ENCODE measurements at regions not wholly inside any gene's neighbourhood (a gene's known extent, or its start where the extent isn't known, plus 50 kb on each side); places are given as distances from the start of the nearest gene placed in this dataset.

GRCh38 chr5:28286566-28286965 lies 1248.2 kb upstream of the CDH9 start:
- no peak overlapping the region for H3K4ac ChIP-seq (ENCODE audit: low read depth, low read length)
- no peak overlapping the region for H2AFZ ChIP-seq (ENCODE audit: low read length)
- no peak overlapping the region for H2BK120ac ChIP-seq (ENCODE audit: low read depth, low read length, poor library complexity, severe bottlenecking)
- Mint-ChIP-seq H3K27me3 (ENCODE audit: low read depth) (no peaks in the 10 kb centered on the region), H3K9me3 (no peaks in the 10 kb centered on the region), H3K4me3 (no peak overlapping the region), H3K27ac (no peak overlapping the region), H3K36me3 (ENCODE audit: insufficient read depth in 1 of 3, low read depth in 3 of 3) (no peaks in the 10 kb centered on the region), H3K4me1 (0 out of 4 replicates have a peak, but pooled peaks cover 0 to 3% of the 10 kb centered on the region in 2 experiments)
- H2BK15ac ChIP-seq (ENCODE audit: low read depth, low read length) = no peak overlapping the region
- H3T11ph ChIP-seq (ENCODE audit: low read length) = no peak overlapping the region
- no peaks in the 10 kb centered on the region for H3K79me2 ChIP-seq (ENCODE audit: insufficient read depth, low read length)
- H3K27me3 ChIP-seq (ENCODE audit: insufficient read depth, low read length) = no peaks in the 10 kb centered on the region
- H4K5ac ChIP-seq (ENCODE audit: insufficient read length, low read depth, low read length) = no peak overlapping the region
- TF ChIP-seq CTCF (conservative IDR thresholded peaks at IDR 0.05) = no peak
- H3K9ac ChIP-seq (ENCODE audit: extremely low read depth, insufficient read length, low read length) = no peak overlapping the region
- no peak overlapping the region for H2BK20ac ChIP-seq (ENCODE audit: low read depth, low read length, poor library complexity, severe bottlenecking)
- H3K4me1 ChIP-seq (ENCODE audit: insufficient read depth, low read length) = no peaks in the 10 kb centered on the region
- WGBS (ENCODE audit: extremely low coverage, insufficient read length, low lambda C conversion rate) = no CpG with 5 or more reads among the region's 5 CpGs
- no peak for DNase-seq
- H3K27ac ChIP-seq (ENCODE audit: insufficient read length, low read depth, low read length) = no peak overlapping the region
- no peaks in the 10 kb centered on the region for H3K23me2 ChIP-seq (ENCODE audit: insufficient read length, low read depth, low read length, poor library complexity, severe bottlenecking)
- no peak overlapping the region for H3K56ac ChIP-seq (ENCODE audit: insufficient read length, low read depth, low read length)
- no peak overlapping the region for H2AK5ac ChIP-seq (ENCODE audit: insufficient read length, low read length)
- no peaks in the 10 kb centered on the region for H3K9me3 ChIP-seq (ENCODE audit: control insufficient read depth, low read depth, low read length)
- no peak overlapping the region for H2BK12ac ChIP-seq (ENCODE audit: insufficient read length, low read depth, low read length)
- H2BK5ac ChIP-seq (ENCODE audit: insufficient read length, low read length) = no peak overlapping the region
- H3K23ac ChIP-seq (ENCODE audit: insufficient read length, low read depth, low read length) = no peak overlapping the region
- no peak overlapping the region for H3K18ac ChIP-seq (ENCODE audit: insufficient read length, low read depth, low read length)
- H4K20me1 ChIP-seq (ENCODE audit: control insufficient read depth, insufficient read depth, insufficient read length) = no peaks in the 10 kb centered on the region
- no peak overlapping the region for H4K8ac ChIP-seq (replicated peaks; ENCODE audit: insufficient read length, low read depth, low read length)
- H3K4me2 ChIP-seq (ENCODE audit: insufficient read depth, insufficient read length, low read length) = no peak overlapping the region
- H3K14ac ChIP-seq (ENCODE audit: insufficient read depth, low read length) = no peak overlapping the region
- H4K91ac ChIP-seq (ENCODE audit: insufficient read length, low read depth, low read length) = no peak overlapping the region
- H3K79me1 ChIP-seq (ENCODE audit: insufficient read depth, low read depth, low read length, poor library complexity, severe bottlenecking) = no peaks in the 10 kb centered on the region

All from H9 (cell line).